ENCODE measurements at regions not wholly inside any gene's neighbourhood (a gene's known extent, or its start where the extent isn't known, plus 50 kb on each side); places are given as distances from the start of the nearest gene placed in this dataset.

DNA sequence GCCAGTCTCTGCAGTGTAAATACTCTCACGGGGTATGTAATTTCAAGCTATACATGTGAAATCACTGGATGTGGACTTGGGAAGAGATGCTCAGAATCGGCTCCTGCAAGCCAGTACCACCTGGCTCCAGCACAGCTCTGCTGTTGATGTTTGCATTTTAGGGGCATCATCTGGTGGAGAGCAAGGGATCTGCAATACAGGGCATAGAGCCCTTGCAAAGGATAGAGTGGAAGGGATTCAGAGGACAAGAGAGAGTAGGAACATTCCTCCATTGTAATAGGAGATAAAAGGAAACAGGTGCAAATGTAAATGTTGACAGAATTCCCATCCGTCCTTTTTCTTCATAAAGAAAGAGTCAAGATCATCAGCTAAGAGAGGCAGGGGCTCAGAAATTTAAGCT is 184.1 kb downstream of the PMP22 start:
- TF ChIP-seq POLR2A (IDR thresholded peaks at IDR 0.05) = no peak
- TF ChIP-seq, protein P1, sequence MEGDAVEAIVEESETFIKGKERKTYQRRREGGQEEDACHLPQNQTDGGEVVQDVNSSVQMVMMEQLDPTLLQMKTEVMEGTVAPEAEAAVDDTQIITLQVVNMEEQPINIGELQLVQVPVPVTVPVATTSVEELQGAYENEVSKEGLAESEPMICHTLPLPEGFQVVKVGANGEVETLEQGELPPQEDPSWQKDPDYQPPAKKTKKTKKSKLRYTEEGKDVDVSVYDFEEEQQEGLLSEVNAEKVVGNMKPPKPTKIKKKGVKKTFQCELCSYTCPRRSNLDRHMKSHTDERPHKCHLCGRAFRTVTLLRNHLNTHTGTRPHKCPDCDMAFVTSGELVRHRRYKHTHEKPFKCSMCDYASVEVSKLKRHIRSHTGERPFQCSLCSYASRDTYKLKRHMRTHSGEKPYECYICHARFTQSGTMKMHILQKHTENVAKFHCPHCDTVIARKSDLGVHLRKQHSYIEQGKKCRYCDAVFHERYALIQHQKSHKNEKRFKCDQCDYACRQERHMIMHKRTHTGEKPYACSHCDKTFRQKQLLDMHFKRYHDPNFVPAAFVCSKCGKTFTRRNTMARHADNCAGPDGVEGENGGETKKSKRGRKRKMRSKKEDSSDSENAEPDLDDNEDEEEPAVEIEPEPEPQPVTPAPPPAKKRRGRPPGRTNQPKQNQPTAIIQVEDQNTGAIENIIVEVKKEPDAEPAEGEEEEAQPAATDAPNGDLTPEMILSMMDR (IDR thresholded peaks at IDR 0.05) = no peak
